Retina (tissue), 1 donor: ENCODE measurements at regions not wholly inside any gene's neighbourhood (a gene's known extent, or its start where the extent isn't known, plus 50 kb on each side); places are given as distances from the start of the nearest gene placed in this dataset.

Experiments used
- DNase-seq: peaks from one replicate; pipeline ENCODE4 v3.0.0-alpha.2; 2016

DNA sequence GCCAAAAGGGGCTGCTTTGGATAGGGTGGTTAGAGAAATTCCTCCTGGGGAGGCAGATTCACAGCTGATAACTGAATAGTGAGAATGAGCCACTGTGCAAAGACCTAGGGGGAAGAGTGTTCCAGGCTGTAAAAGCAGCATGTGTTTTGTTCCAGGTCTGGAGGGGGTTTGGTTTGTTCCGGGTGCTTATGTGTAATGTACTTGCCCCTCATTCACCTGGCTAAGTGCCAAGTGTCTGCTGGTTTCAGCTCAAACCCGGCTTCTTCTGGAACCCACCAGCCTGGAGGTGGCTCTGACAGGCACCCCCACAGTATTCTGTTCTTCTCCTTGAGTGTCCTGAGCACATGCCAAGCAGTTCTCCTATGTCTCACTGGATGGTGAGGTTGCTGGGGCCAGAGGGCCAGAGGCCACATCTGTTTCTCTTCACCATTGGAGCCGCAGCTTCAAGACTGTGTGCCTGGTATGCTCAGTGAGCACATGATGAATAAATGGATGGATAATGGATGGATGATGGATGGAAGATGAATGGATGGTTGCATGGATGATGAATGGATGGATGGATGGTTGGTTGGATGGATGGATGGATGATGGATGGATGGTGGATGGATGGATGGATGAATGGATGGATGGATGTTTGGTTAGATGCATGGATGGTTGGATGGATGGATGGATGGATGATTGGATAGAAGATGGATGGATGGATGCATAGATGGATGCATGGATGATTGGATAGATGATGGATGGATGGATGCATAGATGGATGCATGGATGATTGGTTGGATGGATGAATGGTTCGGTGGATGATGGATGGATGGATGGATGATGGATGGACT lies 227.6 kb downstream of the BMP7 start:
- no peak for DNase-seq

- no peak for DNase-seq
These were observed 226.0 kb downstream of the BMP7 start for GRCh38 chr20:57040466-57040865.

- DNase-seq: no peak
These were observed 225.5 kb downstream of the BMP7 start for GRCh38 chr20:57040924-57041323.

- no peak for DNase-seq
These were observed 223.3 kb downstream of the BMP7 start for GRCh38 chr20:57043091-57043490.

DNA sequence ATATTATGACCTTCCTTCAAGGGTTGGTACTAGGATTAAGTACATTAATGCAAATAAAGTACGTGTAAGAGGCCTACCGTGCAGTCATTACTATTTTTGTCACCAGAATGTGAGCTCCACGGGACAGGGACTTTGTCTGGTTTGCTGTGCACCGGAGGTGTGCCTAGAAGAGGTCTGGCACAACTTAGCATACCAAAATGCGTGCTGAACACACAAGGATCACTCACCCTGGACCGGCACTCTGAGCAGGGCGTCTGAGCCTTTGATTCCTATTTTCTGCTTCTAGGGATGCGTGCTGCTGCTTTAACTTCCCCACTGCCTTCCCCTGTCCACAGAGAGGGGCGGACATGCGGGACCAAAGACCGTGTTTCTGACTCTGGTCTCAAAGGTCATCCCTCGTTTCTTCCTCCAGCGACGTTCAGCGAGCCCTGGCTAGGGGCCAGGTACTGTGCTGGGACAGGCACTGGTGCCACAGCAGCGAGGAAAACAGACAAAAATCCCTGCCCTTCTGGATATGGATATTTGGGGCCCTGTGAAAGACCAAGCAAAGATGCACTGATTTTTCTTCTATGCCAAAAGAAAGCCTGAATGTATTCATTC lies 222.7 kb downstream of the BMP7 start:
- DNase-seq: no peak

DNA sequence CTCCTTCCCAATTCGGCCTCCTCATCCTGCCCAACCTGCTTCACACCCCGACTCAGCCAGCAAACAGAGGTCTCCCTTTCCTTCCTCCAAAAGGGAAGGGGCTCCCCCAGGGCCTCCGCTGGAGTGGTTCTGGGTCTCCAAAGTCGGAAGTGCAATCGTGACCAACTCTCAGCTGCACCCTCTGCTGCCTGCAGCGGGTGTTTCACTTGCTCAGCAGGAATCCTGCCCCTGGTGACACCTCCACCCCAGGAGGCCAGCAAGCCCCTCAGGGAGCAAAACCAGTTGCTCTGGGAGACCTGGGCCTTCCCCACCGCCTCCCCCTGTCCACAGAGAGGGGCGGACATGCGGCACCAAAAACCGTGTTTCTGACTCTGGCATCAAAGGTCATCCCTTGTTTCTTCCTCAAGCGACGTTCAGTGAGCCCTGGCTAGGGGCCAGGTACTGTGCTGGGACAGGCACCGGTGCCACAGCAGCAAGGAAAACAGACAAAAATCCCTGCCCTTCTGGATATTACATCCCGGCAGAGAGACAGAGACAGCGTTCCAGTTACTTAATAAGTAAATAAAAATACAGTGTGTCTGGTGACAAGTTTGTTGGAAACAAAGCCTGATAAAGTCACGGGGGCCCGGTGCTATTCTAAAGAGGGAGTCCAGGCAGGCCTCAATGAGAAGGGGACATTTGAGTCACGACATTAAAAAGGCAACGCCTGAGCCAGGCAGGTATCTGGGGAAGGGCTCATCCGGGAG lies 219.0 kb downstream of the BMP7 start:
- DNase-seq: no peak

GRCh38 chr20:57048027-57048869 lies 218.2 kb downstream of the BMP7 start:
- peak; percentile 38 for DNase-seq

- DNase-seq: no peak
These were observed 217.1 kb downstream of the BMP7 start for GRCh38 chr20:57049296-57049695.

- no peak for DNase-seq
These were observed 215.3 kb downstream of the BMP7 start for GRCh38 chr20:57051096-57051495.

DNA sequence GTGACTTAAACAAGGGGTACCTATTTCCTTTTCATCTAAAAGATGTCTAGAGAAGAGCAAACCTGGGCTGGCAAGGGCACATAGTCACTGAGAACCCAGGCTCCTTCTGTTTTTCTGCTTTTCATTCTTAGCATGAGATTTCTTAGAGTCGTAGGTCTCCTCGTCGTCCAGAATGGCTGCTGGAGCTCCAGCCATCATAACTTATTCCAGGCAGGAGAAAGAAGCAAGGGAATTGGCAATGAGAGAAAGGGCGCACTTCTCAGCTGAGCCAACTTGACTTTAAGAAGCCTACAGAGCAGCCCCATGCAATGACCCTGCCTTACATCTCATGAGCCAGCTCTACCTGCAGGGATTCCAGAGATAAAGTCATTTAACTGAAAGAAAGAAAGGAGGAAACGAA lies 213.4 kb downstream of the BMP7 start:
- DNase-seq: no peak

- no peak for DNase-seq
These were observed 212.5 kb downstream of the BMP7 start for GRCh38 chr20:57053793-57054552.

DNA sequence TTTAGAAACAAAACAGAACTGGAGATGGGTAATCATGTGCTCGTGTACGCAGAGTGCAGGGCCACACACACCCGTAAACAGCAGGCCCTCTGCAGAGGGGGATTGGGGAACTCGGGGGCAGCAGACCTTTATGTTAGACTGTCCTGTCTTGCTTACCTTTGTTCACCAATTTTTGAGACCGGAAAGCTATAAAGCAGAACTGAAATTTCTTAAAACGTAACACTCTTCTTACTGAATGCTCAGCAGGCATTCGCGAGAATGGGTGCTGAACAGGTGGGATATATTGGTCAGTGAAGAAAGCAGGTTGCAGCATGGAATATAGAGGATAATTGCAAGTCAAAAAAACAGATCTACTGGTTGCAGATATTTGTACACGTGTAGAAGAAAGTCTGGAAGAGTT lies 211.1 kb downstream of the BMP7 start:
- no peak for DNase-seq

- DNase-seq: no peak
These were observed 209.8 kb downstream of the BMP7 start for GRCh38 chr20:57056651-57057050.

DNA sequence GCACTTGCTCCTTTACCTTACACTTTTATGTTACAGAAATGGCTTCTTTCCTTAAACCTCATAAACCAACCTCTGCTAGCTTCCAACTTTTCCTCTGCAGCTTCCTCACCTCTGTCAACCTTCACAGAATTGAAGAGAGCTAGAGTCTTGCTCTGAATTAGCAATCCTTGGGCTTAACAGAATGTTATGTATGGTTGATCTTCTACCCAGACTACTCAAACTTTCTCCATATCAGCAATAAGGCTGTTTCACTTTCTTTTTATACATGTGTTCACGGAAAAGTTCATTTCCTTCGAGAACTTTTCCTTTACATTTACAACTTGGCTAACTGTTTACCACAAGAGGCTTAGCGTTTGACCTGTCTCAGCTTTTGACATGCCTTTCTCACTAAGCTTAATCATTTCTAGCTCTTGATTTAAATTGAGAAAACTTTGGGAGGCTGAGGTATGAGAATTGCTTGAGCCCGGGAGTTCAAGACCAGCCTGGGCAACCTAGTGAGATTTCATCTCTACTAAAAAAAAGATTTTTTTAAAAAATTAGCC lies 207.3 kb downstream of the BMP7 start:
- no peak for DNase-seq

GRCh38 chr20:57060407-57061050 lies 205.9 kb downstream of the BMP7 start:
- DNase-seq: no peak

DNA sequence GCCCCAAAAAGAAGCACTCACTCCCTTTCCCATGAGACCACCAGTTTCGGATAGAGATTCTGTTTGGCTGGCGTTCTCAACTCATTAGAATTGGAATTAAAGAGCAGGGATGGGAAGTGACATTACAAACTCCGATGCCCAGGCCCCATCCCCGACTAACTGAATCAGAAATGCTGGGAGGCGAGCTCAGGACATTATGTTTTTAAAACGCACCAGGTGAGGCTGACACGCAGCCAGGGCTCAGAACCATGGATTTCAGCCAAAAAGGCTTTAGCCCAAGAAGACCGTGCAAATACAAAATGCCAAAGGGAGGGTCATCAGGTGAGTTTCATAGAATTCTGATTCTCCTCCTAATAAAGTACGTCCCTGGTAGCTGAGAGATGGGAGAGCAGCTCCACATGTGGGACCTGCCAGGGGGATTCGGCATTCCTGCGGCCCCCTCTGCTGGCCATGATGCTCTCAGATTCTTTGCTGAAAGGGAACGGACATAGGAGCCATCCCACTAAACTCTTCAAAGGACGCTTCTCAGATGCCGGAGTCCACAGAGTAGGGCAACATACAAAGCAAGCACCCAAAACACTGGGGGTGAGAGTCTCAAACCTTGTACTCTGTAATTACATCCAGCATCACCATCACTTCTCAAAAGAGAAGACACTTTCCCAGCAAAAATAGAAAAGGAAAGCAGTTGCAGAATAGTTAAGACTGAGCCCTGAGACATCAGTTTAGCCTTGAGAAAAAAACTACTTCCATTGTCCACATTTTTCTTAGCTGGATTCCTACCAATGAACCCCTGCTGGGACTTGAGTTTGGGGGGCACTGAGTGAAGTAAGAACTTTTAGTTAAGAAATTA lies 205.2 kb downstream of the BMP7 start:
- peak; percentile 68 for DNase-seq

- no peak for DNase-seq
These were observed 204.2 kb downstream of the BMP7 start for GRCh38 chr20:57062241-57062640.

DNA sequence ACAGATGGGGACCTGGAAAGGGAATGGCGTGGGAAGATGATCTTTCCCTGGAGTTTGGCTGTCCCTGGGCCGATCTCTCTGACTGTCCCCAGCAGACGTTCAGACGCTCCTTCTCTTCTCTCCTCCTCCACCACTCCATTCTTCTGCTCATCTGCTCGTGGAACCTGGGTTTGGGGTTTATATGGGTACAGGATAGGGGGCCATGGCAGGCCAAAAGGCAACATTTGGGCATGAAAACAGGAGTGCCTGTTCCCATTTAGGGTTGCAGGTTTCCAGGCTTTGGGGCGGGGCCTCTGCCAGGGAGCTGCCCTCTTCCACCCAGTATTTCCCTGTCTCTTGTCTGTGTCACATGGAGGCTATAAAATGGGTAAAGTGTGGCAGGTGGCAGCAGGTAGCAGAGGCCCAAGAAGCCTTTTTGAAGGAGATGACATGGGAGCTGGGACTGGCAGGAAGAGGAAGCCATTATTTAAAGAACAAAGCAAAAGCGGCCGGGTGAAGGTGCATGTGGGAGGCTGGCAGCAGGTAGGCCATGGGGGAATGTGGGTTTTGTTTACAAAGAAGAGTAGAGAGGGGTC lies 203.7 kb downstream of the BMP7 start:
- DNase-seq: no peak

DNA sequence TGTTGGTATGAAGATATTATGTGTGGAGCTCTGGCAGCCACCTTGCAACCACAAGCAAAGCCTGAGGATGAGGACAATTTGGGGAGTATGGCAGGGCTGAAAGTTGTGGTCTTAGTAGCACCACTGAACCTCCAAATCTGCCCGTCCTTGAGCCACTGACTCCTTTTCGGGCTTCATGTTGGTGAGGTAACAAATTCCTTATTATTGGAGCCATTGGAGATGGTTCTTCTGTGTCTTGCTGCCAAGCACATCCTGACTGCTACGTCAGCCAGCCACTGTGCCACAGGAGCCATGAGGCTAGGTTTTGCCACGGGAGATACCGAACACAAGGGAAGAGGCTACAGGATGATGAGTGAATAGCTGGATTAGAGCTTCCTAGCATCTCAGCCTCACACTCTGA lies 201.6 kb downstream of the BMP7 start:
- no peak for DNase-seq

DNA sequence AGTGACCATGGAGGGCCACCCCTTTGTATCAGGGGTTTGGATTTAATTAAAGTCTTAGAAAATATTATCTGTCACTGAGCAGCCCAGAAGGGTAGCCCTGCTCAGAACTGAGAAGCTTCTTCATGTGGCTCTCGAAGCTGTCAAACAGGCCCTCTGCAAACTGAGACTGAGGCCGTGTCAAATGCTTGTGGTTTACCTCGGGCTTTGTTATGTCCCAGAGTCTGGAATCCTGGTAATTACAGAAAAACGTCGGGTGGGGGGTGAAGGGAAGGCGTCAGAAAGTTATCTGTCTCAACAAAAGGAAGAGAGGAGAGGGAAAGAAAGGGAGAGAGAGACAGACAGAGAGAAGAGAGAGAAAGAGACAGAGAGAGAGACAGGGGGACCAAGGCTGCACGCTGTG lies 200.8 kb downstream of the BMP7 start:
- no peak for DNase-seq
